Gastroesophageal sphincter (tissue), 4 donors: ENCODE measurements at regions not wholly inside any gene's neighbourhood (a gene's known extent, or its start where the extent isn't known, plus 50 kb on each side); places are given as distances from the start of the nearest gene placed in this dataset.

Experiments
- ATAC-seq: fragments of 150-250 bp; one replicate; pipeline ENCODE4 v1.9.1; 2016; ENCODE audit warnings: mild to moderate bottlenecking, moderate library complexity
- H3K27ac ChIP-seq, 4 donors: fragments of 200-600 bp; sonication (generic) in 3 of 4; 1 replicate in 3 of 4; 2 replicates in 1 of 4; pipeline ENCODE4 v1.5.1; 2016 to 2019
- H3K27me3 ChIP-seq: fragments of 200-600 bp; sonication (generic); one replicate; pipeline ENCODE4 v1.5.1; 2019
- H3K36me3 ChIP-seq, 2 donors: fragments of 200-600 bp; sonication (generic); one replicate each; pipeline ENCODE4 v1.5.1; 2019; ENCODE audit warnings: control low read depth in 1 of 2
- H3K4me1 ChIP-seq, 3 donors: fragments of 200-600 bp; sonication (generic); 1 replicate in 2 of 3; 2 replicates in 1 of 3; pipeline ENCODE4 v1.5.1; 2016 to 2019; ENCODE audit warnings: control low read depth in 2 of 3
- H3K4me3 ChIP-seq, 2 donors: fragments of 200-600 bp; sonication (generic); one replicate each; pipeline ENCODE4 v1.5.1; 2019; ENCODE audit warnings: mild to moderate bottlenecking in 1 of 2, moderate library complexity in 1 of 2
- H3K9me3 ChIP-seq, 3 donors: fragments of 200-600 bp; sonication (generic); one replicate each; pipeline ENCODE4 v1.5.1; 2017 to 2019; ENCODE audit warnings: control low read depth in 2 of 3
- EP300 ChIP-seq: sonication (generic); formaldehyde crosslinking; IDR thresholded peaks from one replicate; pipeline ENCODE4 v1.6.1; 2017; ENCODE audit warnings: antibody characterized with exemption, mild to moderate bottlenecking
- POLR2A ChIP-seq, 2 donors: fragments of 450-650 bp; IDR thresholded peaks; one replicate each; pipeline ENCODE4 v1.6.1; 2017; ENCODE audit warnings: antibody characterized with exemption in 2 of 2, mild to moderate bottlenecking in 2 of 2, moderate library complexity in 1 of 2
- POLR2AphosphoS5 ChIP-seq: sonication (generic); formaldehyde crosslinking; IDR thresholded peaks from one replicate; pipeline ENCODE4 v1.6.1; 2017; ENCODE audit warnings: antibody characterized with exemption
- WGBS, 2 donors: methylation state at CpG; one replicate each; pipeline ENCODE4 v1.1.5; 2018; ENCODE audit warnings: low coverage in 1 of 2; 5-methylcytosine and 5-hydroxymethylcytosine counted together
- TF ChIP-seq, protein P1 (sequence below), 4 experiments: fragments of 200-600 bp in 2 of 4; fragments of 450-650 bp in 2 of 4; sonication (generic) in 1 of 4; IDR thresholded peaks; one replicate each; pipeline ENCODE4 v1.5.1; 2017 to 2019; ENCODE audit warnings: antibody characterized with exemption in 4 of 4, mild to moderate bottlenecking in 2 of 4, moderate library complexity in 2 of 4

DNA sequence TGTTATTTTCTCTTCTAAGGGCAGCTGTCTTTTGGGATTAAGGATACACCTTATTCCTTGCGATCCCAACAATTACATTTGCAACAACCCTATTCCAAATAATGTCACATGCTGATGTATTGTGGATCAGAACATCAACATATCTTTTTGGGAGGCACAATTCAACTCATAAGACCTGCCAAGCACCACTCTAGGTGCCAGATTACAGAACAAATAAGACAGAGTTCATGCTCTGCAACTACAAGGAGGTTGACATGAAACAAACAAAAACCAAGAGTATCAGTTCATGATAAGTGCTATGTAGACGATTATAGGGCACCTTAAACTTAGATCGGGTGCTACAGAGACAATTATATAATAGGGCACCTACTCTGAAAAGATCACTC, 203.2 kb upstream of the SGK1 start:
- Histone ChIP-seq H3K27ac (no peak overlapping the region), H3K4me1 (peaks cover 0 to 37% (median 6%) of the 10 kb centered on the region in 3 donors), H3K4me3 (no peak overlapping the region), H3K9me3 (no peaks in the 10 kb centered on the region), H3K36me3 (no peaks in the 10 kb centered on the region), H3K27me3 (no peaks in the 10 kb centered on the region)
- ATAC-seq, result no peak
- TF ChIP-seq POLR2A (IDR thresholded peaks at IDR 0.05) (no peak), EP300 (no peak), POLR2AphosphoS5 (no peak)
- TF ChIP-seq, protein P1, sequence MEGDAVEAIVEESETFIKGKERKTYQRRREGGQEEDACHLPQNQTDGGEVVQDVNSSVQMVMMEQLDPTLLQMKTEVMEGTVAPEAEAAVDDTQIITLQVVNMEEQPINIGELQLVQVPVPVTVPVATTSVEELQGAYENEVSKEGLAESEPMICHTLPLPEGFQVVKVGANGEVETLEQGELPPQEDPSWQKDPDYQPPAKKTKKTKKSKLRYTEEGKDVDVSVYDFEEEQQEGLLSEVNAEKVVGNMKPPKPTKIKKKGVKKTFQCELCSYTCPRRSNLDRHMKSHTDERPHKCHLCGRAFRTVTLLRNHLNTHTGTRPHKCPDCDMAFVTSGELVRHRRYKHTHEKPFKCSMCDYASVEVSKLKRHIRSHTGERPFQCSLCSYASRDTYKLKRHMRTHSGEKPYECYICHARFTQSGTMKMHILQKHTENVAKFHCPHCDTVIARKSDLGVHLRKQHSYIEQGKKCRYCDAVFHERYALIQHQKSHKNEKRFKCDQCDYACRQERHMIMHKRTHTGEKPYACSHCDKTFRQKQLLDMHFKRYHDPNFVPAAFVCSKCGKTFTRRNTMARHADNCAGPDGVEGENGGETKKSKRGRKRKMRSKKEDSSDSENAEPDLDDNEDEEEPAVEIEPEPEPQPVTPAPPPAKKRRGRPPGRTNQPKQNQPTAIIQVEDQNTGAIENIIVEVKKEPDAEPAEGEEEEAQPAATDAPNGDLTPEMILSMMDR (IDR thresholded peaks at IDR 0.05), result no peak
- 58 to 68% methylated on average over 3 of the region's 3 CpGs for WGBS, 2 donors

DNA sequence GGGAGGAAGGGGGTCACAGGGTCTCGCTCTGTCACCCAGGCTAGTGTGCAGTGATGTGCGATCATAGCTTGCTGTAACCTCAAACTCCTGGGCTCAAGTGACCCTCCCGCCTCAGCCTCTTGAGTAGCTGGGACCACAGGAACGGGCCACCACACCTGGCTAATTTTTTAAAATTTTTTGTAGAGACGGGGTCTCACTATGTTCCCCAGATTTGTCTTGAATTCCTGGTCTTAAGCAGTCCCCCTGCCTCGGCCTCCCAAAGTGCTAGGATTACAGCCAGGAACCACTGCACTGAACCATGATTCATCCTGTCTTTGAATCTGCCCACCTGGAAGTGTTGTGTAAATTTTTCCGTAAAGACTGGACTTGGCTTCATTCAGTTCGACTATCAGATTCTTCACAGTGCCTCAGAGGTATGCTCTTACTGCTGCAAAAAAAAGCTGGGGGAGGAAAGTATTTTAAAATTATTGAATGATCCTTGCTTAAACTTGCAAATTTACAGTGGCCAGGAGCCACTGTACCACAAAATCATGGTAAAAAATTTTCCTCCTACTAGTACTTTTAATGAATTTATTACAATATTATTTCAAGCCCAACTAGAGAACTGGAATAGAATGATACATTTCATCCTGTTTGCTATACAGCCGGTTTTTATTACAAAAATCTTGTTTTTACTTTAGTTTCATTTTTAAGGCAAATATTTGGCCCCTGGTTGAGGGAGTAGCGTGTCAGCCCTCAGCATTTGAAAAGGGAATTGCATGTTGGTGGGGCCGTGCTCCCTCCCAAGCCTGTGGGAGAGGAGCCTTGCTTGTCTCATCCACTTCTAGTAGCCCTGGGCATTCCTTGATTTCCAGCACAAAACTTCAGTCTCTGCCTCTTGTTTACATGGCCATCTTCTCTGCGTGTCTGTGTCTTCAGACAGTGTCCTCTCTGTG, 202.5 kb upstream of the SGK1 start:
- no peaks in the 10 kb centered on the region for H3K9me3 ChIP-seq
- H3K27me3 ChIP-seq, result no peaks in the 10 kb centered on the region
- TF ChIP-seq EP300 (no peak), POLR2A (IDR thresholded peaks at IDR 0.05) (no peak)
- TF ChIP-seq, protein P1 (IDR thresholded peaks at IDR 0.05), result no peak
- no peak overlapping the region for H3K4me3 ChIP-seq
- ATAC-seq, result no peak
- H3K27ac ChIP-seq, result peak overlapping the region in 1 of 4 donors; percentile 2
- peaks cover 0 to 37% (median 6%) of the 10 kb centered on the region in 3 donors for H3K4me1 ChIP-seq
- 49 to 57% methylated on average over 8 of the region's 12 CpGs for WGBS, 2 donors
- H3K36me3 ChIP-seq, result no peaks in the 10 kb centered on the region

DNA sequence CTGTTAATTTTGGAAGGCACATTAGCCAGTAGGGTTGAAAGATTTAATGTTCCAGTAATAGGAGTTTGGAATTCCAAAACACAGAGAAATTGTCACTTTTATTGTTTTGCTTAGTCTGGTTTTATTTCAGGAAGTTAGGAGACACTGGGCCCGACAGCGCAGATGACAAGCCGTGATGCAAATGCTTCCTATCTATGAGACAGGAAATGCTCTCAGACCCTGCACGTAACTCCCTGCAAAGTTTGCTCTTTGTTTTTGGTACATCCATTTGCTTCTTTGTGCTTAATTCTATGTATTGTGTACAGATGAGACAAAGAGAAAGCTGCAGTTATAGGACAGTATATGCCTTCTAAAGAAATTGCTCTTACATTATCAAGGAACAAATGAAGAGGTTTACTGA, 201.6 kb upstream of the SGK1 start:
- ATAC-seq, result no peak
- Histone ChIP-seq H3K4me3 (no peak overlapping the region), H3K27ac (no peak overlapping the region), H3K27me3 (no peaks in the 10 kb centered on the region), H3K36me3 (no peaks in the 10 kb centered on the region), H3K4me1 (peaks cover 0 to 37% (median 6%) of the 10 kb centered on the region in 3 donors), H3K9me3 (no peaks in the 10 kb centered on the region)
- TF ChIP-seq, protein P1 (IDR thresholded peaks at IDR 0.05), result no peak
- TF ChIP-seq EP300, result no peak
- TF ChIP-seq POLR2AphosphoS5, result no peak
- TF ChIP-seq POLR2A (IDR thresholded peaks at IDR 0.05), result no peak
- WGBS, 2 donors, result 55 to 63% methylated on average over 4 of the region's 4 CpGs

DNA sequence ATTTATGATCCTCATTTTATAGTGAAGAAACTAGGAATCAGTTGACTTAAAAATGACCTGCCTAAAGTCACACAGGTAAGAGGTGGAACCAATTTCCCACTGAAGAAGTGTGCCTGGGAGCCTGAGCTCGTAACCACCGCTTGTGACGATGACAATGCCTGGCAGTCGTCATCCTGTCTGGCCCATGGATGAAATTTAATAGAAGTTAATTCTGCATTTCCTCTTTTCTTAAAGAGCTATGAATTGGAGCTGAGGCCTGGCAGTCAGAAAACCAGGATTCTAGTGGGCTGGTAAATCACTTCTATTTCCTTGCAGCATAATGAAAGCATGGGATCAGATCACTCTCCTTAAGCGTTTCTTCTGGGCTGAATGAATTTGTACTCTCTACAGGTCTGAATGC, 200.0 kb upstream of the SGK1 start:
- peak overlapping the region in 2 of 4 donors; percentile 54 to 69 for H3K27ac ChIP-seq

More for the DNA sequence above, 200.0 kb upstream of the SGK1 start:
- Histone ChIP-seq H3K4me3 (no peak overlapping the region), H3K27me3 (no peaks in the 10 kb centered on the region), H3K36me3 (no peaks in the 10 kb centered on the region), H3K4me1 (peaks cover 0 to 37% (median 6%) of the 10 kb centered on the region in 3 donors), H3K9me3 (no peaks in the 10 kb centered on the region)
- TF ChIP-seq EP300 (no peak), POLR2AphosphoS5 (no peak), POLR2A (IDR thresholded peaks at IDR 0.05) (no peak)
- TF ChIP-seq, protein P1 (IDR thresholded peaks at IDR 0.05), result no peak
- ATAC-seq, result peak; percentile 20
- WGBS, 2 donors, result 52 to 60% methylated on average over 4 to 5 of the region's 5 CpGs
